ENCODE measurements at regions not wholly inside any gene's neighbourhood (a gene's known extent, or its start where the extent isn't known, plus 50 kb on each side); places are given as distances from the start of the nearest gene placed in this dataset.
"Not testable (repeated sequence)": the region's sequence is repeated elsewhere in the genome, so short reads cannot be mapped to it uniquely, and the experiment has no call there.

- DNase-seq = not testable (repeated sequence)
Measured at GRCh38 chr2:106249157-106249828, 55.2 kb upstream of the UXS1 start.

DNA sequence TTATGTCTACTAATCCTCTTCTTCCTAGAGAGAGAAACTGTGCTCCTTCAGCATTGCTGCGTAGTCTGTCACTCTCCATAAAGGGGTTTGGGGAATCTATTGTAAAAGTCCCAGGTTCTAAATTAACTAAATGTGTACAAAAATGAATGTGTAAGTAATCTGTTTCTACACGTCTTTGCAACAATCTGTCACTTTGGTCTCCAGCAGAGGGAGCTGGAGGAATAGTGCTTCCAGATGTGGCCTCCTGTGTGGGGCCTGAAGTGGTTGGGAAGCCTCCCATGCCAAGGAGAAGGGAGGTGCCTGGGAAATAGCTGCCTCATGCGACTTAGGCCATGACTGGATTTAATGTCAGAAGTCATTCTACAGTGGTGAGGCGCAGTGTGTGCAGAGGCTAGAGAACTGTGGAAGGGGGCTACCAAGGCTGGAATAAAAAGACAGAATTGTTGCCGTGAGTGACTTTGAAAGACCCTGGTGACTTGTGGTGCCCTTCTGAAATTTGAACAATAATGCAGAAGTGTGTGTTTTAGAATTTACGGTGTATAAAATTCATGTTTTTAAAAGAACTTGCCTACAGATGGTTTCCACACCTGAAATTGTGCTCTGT, 54.5 kb upstream of the UXS1 start:
- not testable (repeated sequence) for DNase-seq
